ENCODE measurements at regions not wholly inside any gene's neighbourhood (a gene's known extent, or its start where the extent isn't known, plus 50 kb on each side); places are given as distances from the start of the nearest gene placed in this dataset.
A peak's percentile ranks its signal among the peaks of the same experiment; 100 is the strongest.

DNA sequence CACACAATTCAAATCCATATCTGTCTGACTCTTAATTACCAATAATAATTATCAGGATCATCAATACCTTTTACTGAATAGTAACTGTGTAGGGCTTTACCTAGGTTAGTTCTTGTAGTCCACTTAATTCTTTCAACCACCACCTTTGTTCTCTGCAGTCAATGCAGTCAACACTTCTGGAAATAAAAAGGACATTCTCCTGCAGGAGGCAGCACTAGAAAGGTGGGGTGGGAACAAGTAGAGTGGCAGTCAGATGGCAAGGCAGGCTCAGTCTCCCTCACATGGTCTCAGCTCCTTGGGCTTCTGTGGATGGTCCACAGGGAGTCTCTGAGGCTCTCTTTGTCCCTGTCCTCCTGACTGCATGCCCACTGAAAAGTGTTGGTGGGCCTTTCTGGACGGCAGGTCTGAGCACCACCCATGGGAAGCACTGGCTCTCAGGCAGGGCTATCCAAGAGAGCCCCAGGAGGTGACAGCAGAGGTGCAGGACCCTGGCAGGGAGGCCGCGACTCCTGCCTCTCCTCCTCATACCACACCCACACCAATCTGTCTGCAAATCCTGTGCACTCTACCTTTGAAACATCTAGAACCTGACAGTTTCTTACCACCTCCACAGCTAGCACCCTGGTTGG is 237.3 kb downstream of the FOXD2 start:
- H3K36me3 Mint-ChIP-seq = peaks cover 3% of the 10 kb centered on the region
- no peak overlapping the region for H3K4me3 Mint-ChIP-seq
- no peak overlapping the region for H3K27ac Mint-ChIP-seq
- TF ChIP-seq, protein P1, sequence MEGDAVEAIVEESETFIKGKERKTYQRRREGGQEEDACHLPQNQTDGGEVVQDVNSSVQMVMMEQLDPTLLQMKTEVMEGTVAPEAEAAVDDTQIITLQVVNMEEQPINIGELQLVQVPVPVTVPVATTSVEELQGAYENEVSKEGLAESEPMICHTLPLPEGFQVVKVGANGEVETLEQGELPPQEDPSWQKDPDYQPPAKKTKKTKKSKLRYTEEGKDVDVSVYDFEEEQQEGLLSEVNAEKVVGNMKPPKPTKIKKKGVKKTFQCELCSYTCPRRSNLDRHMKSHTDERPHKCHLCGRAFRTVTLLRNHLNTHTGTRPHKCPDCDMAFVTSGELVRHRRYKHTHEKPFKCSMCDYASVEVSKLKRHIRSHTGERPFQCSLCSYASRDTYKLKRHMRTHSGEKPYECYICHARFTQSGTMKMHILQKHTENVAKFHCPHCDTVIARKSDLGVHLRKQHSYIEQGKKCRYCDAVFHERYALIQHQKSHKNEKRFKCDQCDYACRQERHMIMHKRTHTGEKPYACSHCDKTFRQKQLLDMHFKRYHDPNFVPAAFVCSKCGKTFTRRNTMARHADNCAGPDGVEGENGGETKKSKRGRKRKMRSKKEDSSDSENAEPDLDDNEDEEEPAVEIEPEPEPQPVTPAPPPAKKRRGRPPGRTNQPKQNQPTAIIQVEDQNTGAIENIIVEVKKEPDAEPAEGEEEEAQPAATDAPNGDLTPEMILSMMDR (IDR thresholded peaks at IDR 0.05; ENCODE audit: unreplicated experiment) = no peak
- peaks cover 17% of the 10 kb centered on the region for H3K27me3 Mint-ChIP-seq (ENCODE audit: low read depth)
- H3K4me1 Mint-ChIP-seq = peaks cover 42% of the 10 kb centered on the region
- no peak for DNase-seq (ENCODE audit: low spot score in 2 of 2, unreplicated experiment in 2 of 2)
- peaks cover 13% of the 10 kb centered on the region for H3K9me3 Mint-ChIP-seq

DNA sequence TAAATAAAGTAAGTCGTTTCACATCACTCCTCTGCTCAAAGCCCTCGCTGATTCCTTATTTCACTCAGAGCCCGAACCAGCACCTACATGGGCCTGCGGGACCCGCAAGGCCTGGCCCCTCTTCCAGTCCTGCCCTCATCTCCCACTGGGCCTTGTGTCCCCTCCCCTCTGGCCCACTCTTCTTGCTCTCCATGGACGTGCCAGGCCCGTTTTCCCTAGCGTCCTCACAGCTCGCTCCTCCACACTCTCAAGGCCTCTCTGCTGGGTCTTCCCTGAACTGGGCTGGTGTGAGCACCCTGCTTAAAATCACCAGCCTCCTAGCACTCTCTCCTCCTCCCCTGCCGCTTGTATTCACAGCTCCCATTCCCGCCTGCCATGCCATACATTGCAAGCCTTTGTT is 237.9 kb downstream of the FOXD2 start:
- Mint-ChIP-seq H3K27ac (no peak overlapping the region), H3K4me3 (no peak overlapping the region), H3K9me3 (peaks cover 8% of the 10 kb centered on the region), H3K4me1 (peaks cover 43% of the 10 kb centered on the region), H3K27me3 (ENCODE audit: low read depth) (peaks cover 12% of the 10 kb centered on the region), H3K36me3 (peaks cover 3% of the 10 kb centered on the region)
- no peak for DNase-seq (ENCODE audit: low spot score in 2 of 2, unreplicated experiment in 2 of 2)
- TF ChIP-seq, protein P1 (IDR thresholded peaks at IDR 0.05; ENCODE audit: unreplicated experiment) = no peak

DNA sequence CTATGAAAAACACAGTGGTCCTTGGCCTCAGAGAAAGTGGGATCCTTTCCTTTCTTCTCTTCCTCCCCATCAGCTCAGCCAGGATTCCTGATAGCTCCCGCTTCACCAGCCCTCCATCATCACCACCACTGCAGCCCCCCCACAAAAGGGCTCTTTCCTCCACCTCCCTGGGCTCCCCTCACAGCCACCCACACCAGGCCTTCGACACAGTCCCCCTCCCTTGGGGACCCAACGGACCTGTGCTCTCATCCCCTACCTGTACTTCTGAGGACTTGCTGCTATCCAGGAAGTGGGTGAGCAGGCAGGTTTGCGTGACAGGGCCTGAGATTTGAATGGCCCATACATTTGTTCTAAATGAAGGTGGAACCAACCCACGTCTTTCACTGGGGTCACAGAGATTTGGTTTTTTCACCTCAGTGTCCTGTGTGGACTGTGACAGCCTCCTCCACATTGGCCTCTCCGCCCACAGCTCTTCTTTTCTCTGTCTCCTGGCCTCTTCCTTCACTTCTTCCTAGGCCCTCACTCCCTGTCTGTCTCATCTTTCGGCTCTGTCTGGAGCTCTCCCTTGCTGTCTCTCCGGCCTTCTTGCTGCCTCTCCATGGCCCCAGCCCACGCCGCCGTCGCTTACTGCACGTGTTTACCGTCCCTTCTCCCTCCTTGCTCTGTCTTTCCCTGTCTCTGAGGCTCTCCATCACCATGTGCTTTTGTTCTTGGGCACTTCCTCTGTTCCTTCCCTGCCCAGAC is 238.6 kb downstream of the FOXD2 start:
- H3K9me3 Mint-ChIP-seq = peaks cover 8% of the 10 kb centered on the region
- no peak for DNase-seq (ENCODE audit: low spot score in 2 of 2, unreplicated experiment in 2 of 2)
- peaks cover 43% of the 10 kb centered on the region for H3K4me1 Mint-ChIP-seq
- no peak overlapping the region for H3K4me3 Mint-ChIP-seq
- peaks cover 12% of the 10 kb centered on the region for H3K27me3 Mint-ChIP-seq (ENCODE audit: low read depth)
- peak overlapping the region; percentile 77 for H3K27ac Mint-ChIP-seq
- TF ChIP-seq, protein P1 (IDR thresholded peaks at IDR 0.05; ENCODE audit: unreplicated experiment) = no peak
- peaks cover 3% of the 10 kb centered on the region for H3K36me3 Mint-ChIP-seq

DNA sequence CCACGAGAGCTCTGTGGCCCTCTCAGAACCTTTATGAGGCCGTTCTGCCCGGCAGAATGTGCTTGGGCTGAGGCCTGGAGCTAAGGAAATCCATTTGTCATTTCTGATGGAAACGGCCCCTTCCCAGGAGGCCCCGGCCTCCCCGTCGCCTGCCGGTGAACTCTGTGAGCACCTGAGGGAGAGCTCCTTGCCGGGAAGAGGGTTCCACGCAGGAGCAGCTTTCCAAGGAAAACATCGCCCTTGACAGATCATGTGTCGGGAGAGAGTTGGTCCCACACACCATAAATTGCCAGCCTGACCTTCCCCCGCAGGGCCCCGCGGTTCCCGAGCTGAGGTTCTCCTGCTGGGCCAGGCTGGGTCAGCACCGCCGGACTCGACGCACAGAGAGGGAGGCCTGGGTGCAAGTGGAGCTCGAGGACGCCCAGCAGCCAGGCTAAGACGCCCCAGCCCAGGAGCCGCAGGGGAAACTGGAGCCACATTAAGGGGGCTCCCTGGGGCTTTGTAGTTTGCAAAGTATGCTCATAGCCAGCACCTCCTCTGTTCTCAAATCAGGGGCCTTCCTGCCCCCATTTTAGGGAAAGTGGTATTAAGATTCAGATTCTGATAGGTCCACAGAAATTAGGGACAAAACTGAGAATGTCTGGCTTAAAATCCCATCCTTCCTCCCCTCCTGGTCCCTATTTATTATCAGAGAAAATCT is 239.5 kb downstream of the FOXD2 start:
- Mint-ChIP-seq H3K27me3 (ENCODE audit: low read depth) (peaks cover 18% of the 10 kb centered on the region), H3K36me3 (peaks cover 2% of the 10 kb centered on the region), H3K9me3 (peaks cover 4% of the 10 kb centered on the region), H3K4me3 (no peak overlapping the region), H3K4me1 (peaks cover 43% of the 10 kb centered on the region), H3K27ac (peak overlapping the region; percentile 77)
- TF ChIP-seq, protein P1 (IDR thresholded peaks at IDR 0.05; ENCODE audit: unreplicated experiment) = no peak
- DNase-seq (ENCODE audit: low spot score in 2 of 2, unreplicated experiment in 2 of 2) = no peak

DNA sequence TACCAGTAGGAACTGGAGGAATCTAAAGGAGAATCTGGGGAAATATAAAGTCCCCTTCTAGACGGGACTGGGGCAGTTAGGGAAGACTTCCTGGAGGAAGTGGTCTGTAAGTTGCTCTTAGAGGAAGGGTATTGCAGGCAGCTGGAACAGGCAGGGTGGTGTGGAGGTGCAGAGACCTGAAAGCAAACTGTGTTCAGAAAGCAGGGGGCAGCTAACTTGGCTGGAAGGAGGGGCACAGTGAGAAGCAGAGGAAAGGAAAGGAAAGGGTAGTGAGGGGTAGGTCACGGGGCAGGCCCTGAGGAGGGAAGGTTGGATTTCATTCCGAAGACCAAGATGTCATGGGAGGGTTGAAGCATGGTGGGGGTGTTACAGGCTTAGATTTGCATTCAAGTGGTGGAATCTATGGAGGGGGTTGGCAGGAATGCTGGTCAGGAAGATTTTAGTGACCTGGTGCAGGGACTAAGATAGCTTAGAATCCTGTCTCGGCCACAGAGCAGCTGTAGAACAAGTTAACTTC is 240.7 kb downstream of the FOXD2 start:
- Mint-ChIP-seq H3K4me3 (no peak overlapping the region), H3K4me1 (peaks cover 47% of the 10 kb centered on the region), H3K27me3 (ENCODE audit: low read depth) (peaks cover 21% of the 10 kb centered on the region), H3K9me3 (no peaks in the 10 kb centered on the region), H3K27ac (peak overlapping the region; percentile 31), H3K36me3 (no peaks in the 10 kb centered on the region)
- no peak for DNase-seq (ENCODE audit: low spot score in 2 of 2, unreplicated experiment in 2 of 2)
- TF ChIP-seq, protein P1 (IDR thresholded peaks at IDR 0.05; ENCODE audit: unreplicated experiment) = no peak

Measured in mesothelial cell of epicardium (in vitro differentiated cells).